Vagina (tissue), 2 donors: ENCODE measurements at regions not wholly inside any gene's neighbourhood (a gene's known extent, or its start where the extent isn't known, plus 50 kb on each side); places are given as distances from the start of the nearest gene placed in this dataset.

Experiments
- DNase-seq, 2 donors: peaks; one replicate each; pipeline ENCODE4 v3.0.0-alpha.2; 2017; ENCODE audit errors: extremely low spot score in 2 of 2
- H3K27ac ChIP-seq: fragments of 200-600 bp; sonication (generic); one replicate; pipeline ENCODE4 v1.5.1; 2019
- H3K27me3 ChIP-seq: fragments of 200-600 bp; sonication (generic); one replicate; pipeline ENCODE4 v1.5.1; 2019
- H3K36me3 ChIP-seq, 2 donors: fragments of 200-600 bp; sonication (generic); one replicate each; pipeline ENCODE4 v1.5.1; 2017 to 2019
- H3K4me1 ChIP-seq: fragments of 200-600 bp; sonication (generic); one replicate; pipeline ENCODE4 v1.5.1; 2019
- H3K4me3 ChIP-seq, 2 donors: fragments of 200-600 bp; sonication (generic); 1 replicate in 1 of 2; 2 replicates in 1 of 2; pipeline ENCODE4 v1.5.1; 2016 to 2019
- H3K9me3 ChIP-seq: fragments of 200-600 bp; sonication (generic); one replicate; pipeline ENCODE4 v1.5.1; 2019
- CTCF ChIP-seq, 3 experiments: fragments of 450-650 bp in 2 of 3; fragments of 200-600 bp in 1 of 3; sonication (generic) in 1 of 3; IDR thresholded peaks; one replicate each; pipeline ENCODE4 v1.5.1; 2017 to 2019; ENCODE audit warnings: antibody characterized with exemption in 3 of 3, mild to moderate bottlenecking in 2 of 3, moderate library complexity in 2 of 3
- POLR2A ChIP-seq, 2 donors: fragments of 450-650 bp; IDR thresholded peaks; one replicate each; pipeline ENCODE4 v1.6.1; 2017; ENCODE audit warnings: antibody characterized with exemption in 2 of 2, mild to moderate bottlenecking in 2 of 2, moderate library complexity in 2 of 2
- POLR2AphosphoS5 ChIP-seq, 2 donors: sonication (generic); formaldehyde crosslinking; IDR thresholded peaks; one replicate each; pipeline ENCODE4 v1.9.0; 2017; ENCODE audit warnings: antibody characterized with exemption in 2 of 2, mild to moderate bottlenecking in 2 of 2, low read depth in 1 of 2; ENCODE audit not compliant: insufficient read depth in 1 of 2
- intact Hi-C: fragments of 100-400 bp; cut with DNase I; formaldehyde crosslinking; loops from one replicate; pipeline ENCODE4 v1.15.1; 2023

- DNase-seq: no peak
- no peaks in the 10 kb centered on the region for H3K9me3 ChIP-seq
- H3K4me1 ChIP-seq: no peaks in the 10 kb centered on the region
- intact Hi-C loops: no loop called here
- no peaks in the 10 kb centered on the region for H3K27me3 ChIP-seq
- H3K36me3 ChIP-seq: no peaks in the 10 kb centered on the region
- no peak overlapping the region for H3K27ac ChIP-seq
- no peak overlapping the region for H3K4me3 ChIP-seq
- no peak for TF ChIP-seq POLR2AphosphoS5 (IDR thresholded peaks at IDR 0.05; ENCODE audit: insufficient read depth in 1 of 2, low read depth in 1 of 2)
- no peak for TF ChIP-seq POLR2A (IDR thresholded peaks at IDR 0.05)
Observed at GRCh38 chr1:29937356-29937755, 701.0 kb downstream of the PTPRU start.

GRCh38 chr1:29936031-29936544 lies 699.8 kb downstream of the PTPRU start:
- no peak overlapping the region for H3K4me3 ChIP-seq
- H3K27me3 ChIP-seq: no peaks in the 10 kb centered on the region
- TF ChIP-seq POLR2AphosphoS5 (IDR thresholded peaks at IDR 0.05; ENCODE audit: insufficient read depth in 1 of 2, low read depth in 1 of 2) (no peak), POLR2A (IDR thresholded peaks at IDR 0.05) (no peak), CTCF (IDR thresholded peaks at IDR 0.05) (no peak)
- no peak for DNase-seq
- intact Hi-C loops: no loop called here
- H3K4me1 ChIP-seq: no peaks in the 10 kb centered on the region
- H3K36me3 ChIP-seq: no peaks in the 10 kb centered on the region
- H3K9me3 ChIP-seq: no peaks in the 10 kb centered on the region
- H3K27ac ChIP-seq: no peak overlapping the region

- Histone ChIP-seq H3K36me3 (no peaks in the 10 kb centered on the region), H3K9me3 (no peaks in the 10 kb centered on the region), H3K4me3 (no peak overlapping the region), H3K27me3 (no peaks in the 10 kb centered on the region), H3K27ac (no peak overlapping the region), H3K4me1 (no peaks in the 10 kb centered on the region)
- DNase-seq: no peak
- no peak for TF ChIP-seq CTCF (IDR thresholded peaks at IDR 0.05)
- TF ChIP-seq POLR2AphosphoS5 (IDR thresholded peaks at IDR 0.05; ENCODE audit: insufficient read depth in 1 of 2, low read depth in 1 of 2): no peak
- TF ChIP-seq POLR2A (IDR thresholded peaks at IDR 0.05): no peak
- intact Hi-C loops: no loop called here
Observed at GRCh38 chr1:29934255-29934772, 698.0 kb downstream of the PTPRU start.

- no peaks in the 10 kb centered on the region for H3K9me3 ChIP-seq
- TF ChIP-seq POLR2AphosphoS5 (IDR thresholded peaks at IDR 0.05; ENCODE audit: insufficient read depth in 1 of 2, low read depth in 1 of 2): no peak
- no peak for TF ChIP-seq CTCF (IDR thresholded peaks at IDR 0.05)
- no peak for TF ChIP-seq POLR2A (IDR thresholded peaks at IDR 0.05)
- H3K4me1 ChIP-seq: no peaks in the 10 kb centered on the region
- H3K27ac ChIP-seq: no peak overlapping the region
- H3K36me3 ChIP-seq: no peaks in the 10 kb centered on the region
- DNase-seq: no peak
- no peaks in the 10 kb centered on the region for H3K27me3 ChIP-seq
- no peak overlapping the region for H3K4me3 ChIP-seq
- intact Hi-C loops: no loop called here
Observed at GRCh38 chr1:29933067-29933466, 696.7 kb downstream of the PTPRU start.

GRCh38 chr1:29932626-29933025 lies 696.3 kb downstream of the PTPRU start:
- no peak for DNase-seq
- Histone ChIP-seq H3K9me3 (no peaks in the 10 kb centered on the region), H3K27me3 (no peaks in the 10 kb centered on the region), H3K27ac (no peak overlapping the region), H3K4me1 (no peaks in the 10 kb centered on the region), H3K36me3 (no peaks in the 10 kb centered on the region), H3K4me3 (no peak overlapping the region)
- intact Hi-C loops: no loop called here
- TF ChIP-seq POLR2AphosphoS5 (IDR thresholded peaks at IDR 0.05; ENCODE audit: insufficient read depth in 1 of 2, low read depth in 1 of 2): no peak
- TF ChIP-seq CTCF (IDR thresholded peaks at IDR 0.05): no peak
- TF ChIP-seq POLR2A (IDR thresholded peaks at IDR 0.05): no peak
